Testis (tissue), 2 donors: ENCODE measurements at regions not wholly inside any gene's neighbourhood (a gene's known extent, or its start where the extent isn't known, plus 50 kb on each side); places are given as distances from the start of the nearest gene placed in this dataset.

Experiments
- POLR2A ChIP-seq: fragments of 450-650 bp; IDR thresholded peaks from one replicate; pipeline ENCODE4 v1.6.1; 2017; ENCODE audit warnings: antibody characterized with exemption, mild to moderate bottlenecking, moderate library complexity
- TF ChIP-seq, protein P1 (sequence below), 3 experiments: fragments of 450-650 bp in 2 of 3; fragments of 200-600 bp in 1 of 3; sonication (generic) in 1 of 3; IDR thresholded peaks; one replicate each; pipeline ENCODE4 v1.5.1; 2016 to 2019; ENCODE audit warnings: antibody characterized with exemption in 3 of 3, mild to moderate bottlenecking in 2 of 3, moderate library complexity in 1 of 3

DNA sequence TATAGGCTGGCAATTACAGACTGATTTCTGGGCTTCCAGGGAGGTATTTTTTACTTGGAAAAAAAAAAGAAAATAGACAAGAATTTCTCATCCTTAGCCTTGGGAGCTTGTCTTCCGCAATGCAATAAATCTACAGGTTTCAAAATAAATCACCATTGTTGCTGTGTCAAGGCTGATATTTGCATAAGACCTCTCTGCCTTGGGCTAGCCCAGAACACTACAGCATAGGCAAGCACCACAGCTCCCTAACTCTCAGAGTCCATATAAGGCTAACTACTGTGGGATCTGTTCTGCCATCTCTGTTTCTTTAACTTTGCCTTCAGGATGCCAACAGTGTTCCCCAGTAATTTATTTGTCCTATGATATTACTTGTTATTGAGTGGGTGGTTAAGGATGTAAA is 64.4 kb downstream of the ZWINT start:
- TF ChIP-seq, protein P1, sequence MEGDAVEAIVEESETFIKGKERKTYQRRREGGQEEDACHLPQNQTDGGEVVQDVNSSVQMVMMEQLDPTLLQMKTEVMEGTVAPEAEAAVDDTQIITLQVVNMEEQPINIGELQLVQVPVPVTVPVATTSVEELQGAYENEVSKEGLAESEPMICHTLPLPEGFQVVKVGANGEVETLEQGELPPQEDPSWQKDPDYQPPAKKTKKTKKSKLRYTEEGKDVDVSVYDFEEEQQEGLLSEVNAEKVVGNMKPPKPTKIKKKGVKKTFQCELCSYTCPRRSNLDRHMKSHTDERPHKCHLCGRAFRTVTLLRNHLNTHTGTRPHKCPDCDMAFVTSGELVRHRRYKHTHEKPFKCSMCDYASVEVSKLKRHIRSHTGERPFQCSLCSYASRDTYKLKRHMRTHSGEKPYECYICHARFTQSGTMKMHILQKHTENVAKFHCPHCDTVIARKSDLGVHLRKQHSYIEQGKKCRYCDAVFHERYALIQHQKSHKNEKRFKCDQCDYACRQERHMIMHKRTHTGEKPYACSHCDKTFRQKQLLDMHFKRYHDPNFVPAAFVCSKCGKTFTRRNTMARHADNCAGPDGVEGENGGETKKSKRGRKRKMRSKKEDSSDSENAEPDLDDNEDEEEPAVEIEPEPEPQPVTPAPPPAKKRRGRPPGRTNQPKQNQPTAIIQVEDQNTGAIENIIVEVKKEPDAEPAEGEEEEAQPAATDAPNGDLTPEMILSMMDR (IDR thresholded peaks at IDR 0.05), result no peak
- TF ChIP-seq POLR2A, result no peak
